Activated CD4-positive, alpha-beta T cell treated with anti-CD3 and anti-CD28 coated beads, Interleukin-2, amount 50 U/mL, for 48 hours (primary cell): ENCODE measurements at regions not wholly inside any gene's neighbourhood (a gene's known extent, or its start where the extent isn't known, plus 50 kb on each side); places are given as distances from the start of the nearest gene placed in this dataset.
"Not testable (repeated sequence)": the region's sequence is repeated elsewhere in the genome, so short reads cannot be mapped to it uniquely, and the experiment has no call there.

Experiments
- DNase-seq, 2 experiments: peaks; one replicate each; pipeline ENCODE4 v3.0.0-alpha.2; 2020

DNA sequence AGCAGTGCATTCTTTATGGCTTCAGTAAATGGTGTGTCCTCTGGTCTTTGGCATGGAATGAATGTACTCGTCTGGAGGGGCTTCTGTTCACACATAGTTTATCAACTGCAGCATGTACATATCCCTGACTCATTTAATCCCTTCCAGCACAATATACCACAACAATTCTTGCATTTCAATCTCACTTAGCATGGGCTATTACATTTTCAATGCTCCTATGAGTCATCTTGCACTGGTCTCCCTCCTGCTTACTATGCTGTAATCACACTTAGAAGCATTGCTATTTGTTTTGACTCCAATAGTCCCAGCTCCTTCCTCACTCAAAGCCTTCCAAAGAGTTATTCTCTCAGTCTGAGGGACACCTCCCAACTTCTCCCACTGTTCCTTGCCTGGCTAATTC is 180.9 kb upstream of the NUDT10 start:
- no peak for DNase-seq

GRCh38 chrX:51155157-51155556 is 177.5 kb upstream of the NUDT10 start:
- no peak for DNase-seq

DNA sequence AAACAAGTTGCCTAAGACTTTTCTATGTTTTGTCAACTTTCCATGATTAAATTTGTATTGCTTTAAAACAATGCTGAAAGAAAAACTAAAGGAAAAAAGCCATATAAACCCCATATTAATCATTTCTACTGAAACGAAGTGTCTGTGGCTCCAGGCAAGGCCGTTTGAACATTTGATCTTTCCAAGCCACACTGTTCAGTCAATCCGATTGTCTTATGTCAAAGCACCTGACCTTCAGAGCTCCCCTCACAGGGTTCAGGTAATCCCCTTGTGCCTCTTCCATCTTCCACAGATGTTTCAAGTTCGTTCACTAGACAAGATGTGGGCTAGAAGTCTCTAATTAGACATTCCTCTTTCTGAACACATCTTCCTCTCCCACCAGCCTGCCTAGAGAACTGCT is 177.1 kb upstream of the NUDT10 start:
- DNase-seq = no peak

GRCh38 chrX:51158231-51158630 is 174.4 kb upstream of the NUDT10 start:
- DNase-seq = no peak

- not testable (repeated sequence) for DNase-seq
These were observed 173.2 kb upstream of the NUDT10 start for GRCh38 chrX:51159378-51159777.

- DNase-seq = no peak
These were observed 168.9 kb upstream of the NUDT10 start for GRCh38 chrX:51163730-51164129.

DNA sequence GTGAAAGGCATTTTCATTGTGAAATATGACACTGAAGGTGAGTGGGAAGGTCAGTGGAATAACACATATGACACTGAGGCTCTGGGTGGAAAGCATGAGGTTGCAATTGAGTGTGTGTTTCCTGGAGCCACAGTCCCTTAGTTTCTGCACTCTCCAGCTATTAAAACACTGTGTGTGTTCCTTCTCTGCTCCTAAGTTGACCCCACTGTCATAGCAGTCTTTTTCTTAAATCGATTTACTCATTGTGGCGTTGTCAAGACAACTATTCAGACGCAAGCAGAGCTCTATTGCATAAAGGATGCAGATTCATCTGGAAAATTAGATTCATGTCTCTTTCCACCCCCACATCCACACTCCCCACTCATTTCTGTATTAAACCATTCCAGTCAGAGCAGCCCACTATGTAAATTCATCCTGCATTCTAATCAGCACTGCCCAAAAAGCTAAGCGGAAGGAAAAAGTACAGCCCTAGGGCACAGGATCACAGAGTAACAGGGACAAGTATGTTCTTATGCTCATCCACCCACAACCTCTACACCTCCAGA is 154.2 kb upstream of the NUDT10 start:
- not testable (repeated sequence) for DNase-seq

- DNase-seq = not testable (repeated sequence)
These were observed 152.8 kb upstream of the NUDT10 start for GRCh38 chrX:51179805-51180204.

GRCh38 chrX:51182545-51182944 is 150.1 kb upstream of the NUDT10 start:
- DNase-seq = no peak

DNA sequence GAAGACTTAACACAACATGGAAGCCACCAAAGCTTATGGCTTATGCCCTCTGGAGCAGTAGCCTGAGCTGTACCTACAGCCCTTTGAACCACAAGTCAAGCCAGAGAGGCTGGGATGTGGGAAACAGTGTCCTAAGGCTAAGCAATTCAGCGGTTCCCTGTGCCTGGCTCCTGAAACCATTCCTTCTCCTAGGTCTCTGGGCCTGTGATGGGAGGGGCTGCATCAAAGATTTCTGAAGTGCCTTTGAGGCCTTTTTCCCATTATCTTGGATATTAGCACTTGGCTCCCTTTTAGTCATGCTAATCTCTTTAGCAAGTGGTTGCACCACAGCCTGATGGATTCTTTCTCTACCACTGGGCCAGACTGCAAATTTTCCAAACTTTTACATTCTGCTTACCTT is 140.5 kb upstream of the NUDT10 start:
- DNase-seq = no peak

DNA sequence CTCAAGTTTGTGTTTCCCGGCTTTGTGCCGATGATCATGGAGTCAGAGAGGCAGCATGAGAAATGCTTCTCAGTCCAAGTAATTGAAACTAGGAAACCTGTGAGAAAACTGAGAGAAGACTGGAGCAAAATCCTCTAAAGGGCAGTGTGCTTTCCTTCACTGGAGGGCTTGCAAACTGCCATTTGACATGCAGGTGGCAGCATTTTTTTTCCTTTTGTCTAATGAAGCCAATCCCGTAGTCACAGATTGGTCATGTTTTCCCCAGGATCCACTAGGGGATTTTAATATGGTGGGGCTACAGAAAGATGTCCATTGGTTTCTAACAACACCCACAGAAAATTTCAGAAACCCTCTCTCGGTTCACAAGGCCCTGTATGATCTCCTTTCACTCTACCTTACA is 117.4 kb upstream of the NUDT10 start:
- no peak for DNase-seq

- no peak for DNase-seq
These were observed 116.8 kb upstream of the NUDT10 start for GRCh38 chrX:51215856-51216255.

GRCh38 chrX:51242212-51242611 is 90.4 kb upstream of the NUDT10 start:
- DNase-seq = no peak

- DNase-seq = no peak
These were observed 75.1 kb upstream of the NUDT10 start for GRCh38 chrX:51257490-51257889.

GRCh38 chrX:51262271-51262670 is 70.4 kb upstream of the NUDT10 start:
- DNase-seq = not testable (repeated sequence)

- DNase-seq = no peak
These were observed 60.0 kb upstream of the NUDT10 start for GRCh38 chrX:51272638-51273037.

GRCh38 chrX:51281758-51282318 is 50.8 kb upstream of the NUDT10 start:
- no peak for DNase-seq
